ENCODE measurements at regions not wholly inside any gene's neighbourhood (a gene's known extent, or its start where the extent isn't known, plus 50 kb on each side); places are given as distances from the start of the nearest gene placed in this dataset.
"Not testable (repeated sequence)": the region's sequence is repeated elsewhere in the genome, so short reads cannot be mapped to it uniquely, and the experiment has no call there.

GRCh38 chr4:11669156-11669555 lies 240.5 kb upstream of the HS3ST1 start:
- no peak for DNase-seq

- DNase-seq, result no peak
Measured at GRCh38 chr4:11663114-11663513, 234.4 kb upstream of the HS3ST1 start.

DNA sequence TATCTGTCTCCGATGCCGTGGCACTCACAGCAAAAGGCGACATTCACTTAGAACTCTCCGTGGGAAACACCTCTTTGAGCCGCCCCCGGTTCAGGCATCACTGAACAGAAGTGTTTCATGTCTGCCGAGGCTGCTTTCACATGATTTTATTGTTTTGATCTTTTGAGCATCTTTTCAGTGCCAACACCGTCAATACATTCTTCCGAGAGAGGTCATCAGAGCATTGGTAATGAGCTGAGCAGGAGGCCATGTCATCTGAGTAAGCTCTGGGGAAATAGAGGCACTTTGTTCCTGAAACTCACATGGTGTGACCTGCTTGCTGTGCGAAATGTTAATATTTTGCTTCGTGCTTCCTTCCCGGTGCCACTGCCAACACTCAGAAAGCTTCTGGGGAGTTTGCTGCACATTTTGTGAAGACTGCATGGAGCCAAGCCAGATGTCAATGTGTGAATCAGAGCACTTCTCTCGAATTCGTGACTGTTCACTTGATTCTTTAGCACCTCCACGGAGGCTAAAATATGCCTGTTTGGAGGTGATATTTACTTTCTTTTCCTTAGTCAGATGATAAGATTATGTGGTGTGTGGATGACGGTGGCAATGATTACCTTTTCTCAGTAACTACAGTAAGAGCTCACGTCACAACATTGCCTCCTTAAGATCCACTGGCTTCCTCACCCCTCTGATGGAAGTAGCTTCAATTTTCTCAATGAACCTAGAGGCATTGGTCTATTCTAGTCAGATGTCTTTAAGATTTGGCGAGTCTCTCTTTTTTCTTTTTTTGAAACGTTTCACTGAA lies 222.3 kb upstream of the HS3ST1 start:
- DNase-seq, result no peak

- DNase-seq, result no peak
Measured at GRCh38 chr4:11647433-11647832, 218.7 kb upstream of the HS3ST1 start.

- DNase-seq, result not testable (repeated sequence)
Measured at GRCh38 chr4:11643081-11643480, 214.4 kb upstream of the HS3ST1 start.

GRCh38 chr4:11640584-11640983 lies 211.9 kb upstream of the HS3ST1 start:
- DNase-seq, result no peak

DNA sequence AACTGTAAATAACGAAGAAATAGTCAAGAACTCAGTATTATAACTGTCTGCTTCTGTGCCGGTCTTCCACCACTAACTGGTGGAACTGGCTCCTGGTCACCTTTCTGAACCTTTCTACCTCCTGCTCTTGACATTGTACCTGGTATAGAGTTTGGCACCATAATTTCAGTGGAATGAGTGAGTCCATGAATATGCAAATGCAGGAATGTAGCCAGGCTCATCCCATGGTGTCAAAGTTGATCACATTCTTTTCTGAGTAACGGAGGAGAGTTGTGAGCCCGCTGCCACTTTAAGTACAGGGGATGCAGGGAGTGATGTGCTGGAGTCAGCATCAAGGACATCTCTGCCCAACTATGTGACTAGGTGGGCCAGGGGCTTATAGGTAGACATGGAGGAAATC lies 207.9 kb upstream of the HS3ST1 start:
- DNase-seq, result no peak

DNA sequence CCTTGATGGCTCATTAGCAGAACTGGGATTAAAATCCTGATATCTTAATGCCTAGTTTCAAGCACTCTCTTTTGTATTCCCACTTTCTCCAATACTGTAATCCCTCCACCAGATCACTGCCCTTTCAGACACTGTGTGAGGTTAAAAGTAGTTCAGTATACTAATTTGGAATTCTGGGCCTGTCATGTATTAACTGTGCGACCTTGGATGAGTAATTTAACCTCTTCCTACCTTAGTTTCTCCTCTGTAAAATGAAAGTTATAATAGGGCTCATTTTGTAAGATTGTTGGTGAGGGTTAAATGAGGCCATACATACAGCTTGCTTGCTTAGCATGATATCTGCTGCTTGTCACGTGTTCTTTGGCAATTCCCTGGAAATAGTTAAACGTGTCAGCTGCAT lies 207.3 kb upstream of the HS3ST1 start:
- no peak for DNase-seq

GRCh38 chr4:11635342-11635741 lies 206.6 kb upstream of the HS3ST1 start:
- no peak for DNase-seq

GRCh38 chr4:11634283-11634682 lies 205.6 kb upstream of the HS3ST1 start:
- DNase-seq, result no peak

DNA sequence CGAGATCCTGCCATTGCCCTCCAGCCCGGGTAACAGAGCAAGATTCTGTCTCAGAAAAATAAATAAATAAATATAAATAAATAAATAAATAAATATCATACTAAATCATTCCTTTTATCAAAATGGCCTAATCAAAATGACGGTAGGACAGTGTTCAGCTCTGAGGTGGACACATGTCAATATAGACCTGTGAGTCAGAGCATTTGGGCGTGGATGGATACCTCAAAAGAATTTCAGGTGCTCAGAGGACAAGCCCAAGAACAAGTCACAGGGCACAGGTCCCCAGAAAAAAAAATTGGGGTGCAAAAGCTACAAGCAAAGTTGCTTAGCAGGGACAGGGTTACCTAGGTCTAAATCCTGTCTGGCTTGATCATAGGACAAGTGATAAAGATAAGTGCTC lies 204.7 kb upstream of the HS3ST1 start:
- DNase-seq, result no peak

DNA sequence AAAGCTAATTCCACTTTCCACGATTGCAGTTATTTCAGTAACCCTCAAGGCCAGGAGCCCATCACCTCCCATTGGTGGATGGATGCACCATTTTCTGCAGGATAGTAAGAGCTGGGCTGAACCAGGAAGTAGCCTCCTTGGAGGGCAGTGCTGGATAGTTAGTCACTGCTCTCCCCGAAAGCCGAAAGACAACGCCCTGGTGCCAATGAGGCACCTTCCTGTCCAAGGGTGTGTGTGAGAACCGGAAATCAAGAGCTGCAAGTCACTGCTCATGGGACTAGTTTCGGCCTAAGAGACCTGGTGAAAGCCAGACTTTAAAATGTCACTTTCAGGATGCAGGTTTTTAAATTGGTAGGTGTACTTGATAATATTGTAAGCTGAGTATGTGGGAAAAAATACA lies 203.8 kb upstream of the HS3ST1 start:
- no peak for DNase-seq

- DNase-seq, result no peak
Measured at GRCh38 chr4:11632025-11632424, 203.3 kb upstream of the HS3ST1 start.

DNA sequence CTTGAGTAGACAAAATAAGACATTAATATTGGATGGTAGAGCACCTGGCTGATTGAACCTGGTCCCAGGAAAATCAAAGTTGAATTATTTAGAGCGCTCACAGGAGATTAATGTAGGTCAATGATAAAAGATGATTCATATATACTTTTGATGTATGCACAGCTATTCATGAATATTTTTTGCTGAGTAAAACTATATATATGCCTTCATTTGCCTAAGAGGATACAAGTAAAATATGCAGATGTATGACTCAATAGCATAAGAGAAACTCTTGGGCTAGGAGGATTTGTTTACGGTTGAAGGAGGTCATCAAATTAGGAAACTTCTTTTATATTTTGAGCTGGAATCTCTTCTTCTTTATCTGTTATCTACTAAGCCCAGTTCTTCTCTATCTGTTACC lies 202.7 kb upstream of the HS3ST1 start:
- DNase-seq, result no peak

DNA sequence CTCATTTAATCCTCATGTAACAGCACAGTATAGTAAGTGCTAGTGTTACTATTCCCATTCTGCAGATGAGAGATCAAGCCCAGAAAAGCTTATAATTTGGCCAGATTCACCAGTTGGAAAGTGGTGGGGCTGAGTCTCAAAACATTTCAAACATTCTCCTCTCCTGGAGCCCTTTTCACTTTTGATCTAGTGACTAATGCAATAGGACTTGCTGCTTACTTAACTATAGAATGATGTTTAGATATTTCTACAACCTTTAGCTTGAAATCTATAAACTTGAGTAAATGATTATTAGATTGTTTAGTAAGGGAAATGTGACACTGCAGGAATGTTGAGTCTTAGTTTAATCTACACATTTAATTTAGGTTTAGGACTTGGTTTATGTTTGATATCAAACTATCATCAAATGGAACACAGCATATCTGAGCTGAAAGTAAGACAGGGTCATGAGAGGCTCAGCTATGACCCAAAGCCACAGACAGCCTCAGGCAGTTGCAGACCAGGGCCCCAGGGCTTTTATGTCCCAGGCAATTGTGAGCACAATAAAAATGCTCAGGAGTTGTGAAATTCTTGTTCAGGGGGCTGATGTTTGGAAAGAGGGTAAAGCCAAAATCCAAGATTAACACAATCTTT lies 199.5 kb upstream of the HS3ST1 start:
- DNase-seq, result no peak

DNA sequence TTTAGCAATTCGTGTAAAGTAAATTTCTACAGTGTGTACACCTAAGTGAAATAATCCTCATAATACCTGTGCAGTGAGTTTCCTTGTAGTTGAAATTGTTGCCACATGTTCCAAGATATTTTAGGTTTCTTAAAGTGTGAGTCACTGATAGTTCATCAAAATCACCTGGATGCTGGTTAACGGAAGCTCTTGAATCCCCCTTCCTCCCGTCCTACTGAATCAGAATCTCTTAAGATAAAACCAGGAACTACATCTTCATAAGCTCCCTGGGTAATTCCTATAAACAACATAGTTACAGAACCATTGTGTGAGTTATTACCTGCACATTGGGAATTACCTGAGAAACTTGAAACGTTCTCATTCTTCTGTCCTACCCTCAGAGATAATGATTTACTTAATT lies 197.4 kb upstream of the HS3ST1 start:
- no peak for DNase-seq

DNA sequence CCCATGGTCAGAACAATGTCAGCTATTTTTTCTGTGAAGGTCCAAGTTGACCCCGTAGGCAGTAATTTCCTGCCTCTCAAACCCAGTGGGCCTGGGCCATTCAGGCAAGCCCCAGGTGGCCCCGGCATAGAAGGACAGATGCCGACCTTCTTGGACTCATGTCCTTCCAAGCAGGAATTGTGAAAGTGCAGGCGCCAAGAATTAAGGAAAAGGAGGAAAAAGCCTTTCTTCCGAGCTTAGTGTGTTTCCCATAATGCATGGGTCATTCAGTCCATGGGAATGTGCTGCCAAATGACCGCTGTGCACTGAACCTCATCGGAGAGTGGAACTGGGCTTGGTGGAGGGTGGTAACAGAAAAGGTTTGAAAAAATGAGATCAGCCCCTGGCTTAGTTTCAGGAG lies 196.5 kb upstream of the HS3ST1 start:
- no peak for DNase-seq

GRCh38 chr4:11624370-11624769 lies 195.7 kb upstream of the HS3ST1 start:
- DNase-seq, result no peak

- DNase-seq, result no peak
Measured at GRCh38 chr4:11623726-11624037, 195.0 kb upstream of the HS3ST1 start.

GRCh38 chr4:11622961-11623725 lies 194.4 kb upstream of the HS3ST1 start:
- no peak for DNase-seq

DNA sequence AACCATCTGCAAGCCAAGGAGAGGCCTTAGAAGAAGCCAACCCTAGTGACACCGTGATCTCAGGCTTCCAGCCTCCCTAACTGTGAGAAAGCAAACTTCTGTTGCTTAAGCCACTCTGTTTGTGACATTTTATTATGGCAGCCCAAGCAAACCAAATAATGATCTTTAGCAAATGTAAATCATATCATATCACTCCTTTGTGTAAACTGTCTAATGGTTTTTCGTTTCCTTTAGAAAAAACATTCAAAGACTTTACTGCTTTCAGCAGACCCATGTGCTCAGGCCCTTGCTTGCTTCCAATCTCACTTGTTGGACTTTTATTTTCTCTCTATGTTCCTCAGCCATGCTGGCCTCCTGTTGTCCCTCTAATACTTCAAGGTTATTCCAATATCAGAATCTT lies 192.2 kb upstream of the HS3ST1 start:
- DNase-seq, result no peak

DNA sequence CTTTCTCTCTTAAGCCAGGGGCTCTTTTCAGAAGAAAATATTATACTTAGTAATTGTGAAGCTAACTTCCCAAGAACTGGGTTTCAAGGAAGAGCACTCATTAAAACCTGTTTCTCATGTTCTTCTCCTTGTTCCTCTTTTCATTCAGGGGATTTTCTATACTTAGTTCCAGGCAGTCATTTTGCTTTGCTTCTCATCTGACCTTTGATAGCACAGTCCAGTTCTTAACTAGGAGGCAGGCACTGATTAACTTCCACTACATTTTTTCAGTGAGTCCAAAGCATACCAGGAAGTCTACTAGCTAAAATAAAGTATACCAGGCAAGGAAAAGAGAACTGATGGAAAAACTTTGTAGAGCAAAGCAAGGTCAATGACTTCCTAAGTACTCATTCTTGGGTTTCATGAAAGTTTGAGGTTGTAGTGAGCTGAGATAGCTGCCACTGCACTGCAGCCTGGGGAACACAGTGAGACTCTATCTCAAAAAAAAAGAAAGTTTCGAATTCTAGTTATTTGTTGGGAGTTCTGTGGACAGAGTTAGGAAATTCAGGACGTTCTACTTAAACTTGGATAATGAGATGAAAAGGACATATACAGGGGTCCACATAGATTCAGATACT lies 190.1 kb upstream of the HS3ST1 start:
- DNase-seq, result no peak

DNA sequence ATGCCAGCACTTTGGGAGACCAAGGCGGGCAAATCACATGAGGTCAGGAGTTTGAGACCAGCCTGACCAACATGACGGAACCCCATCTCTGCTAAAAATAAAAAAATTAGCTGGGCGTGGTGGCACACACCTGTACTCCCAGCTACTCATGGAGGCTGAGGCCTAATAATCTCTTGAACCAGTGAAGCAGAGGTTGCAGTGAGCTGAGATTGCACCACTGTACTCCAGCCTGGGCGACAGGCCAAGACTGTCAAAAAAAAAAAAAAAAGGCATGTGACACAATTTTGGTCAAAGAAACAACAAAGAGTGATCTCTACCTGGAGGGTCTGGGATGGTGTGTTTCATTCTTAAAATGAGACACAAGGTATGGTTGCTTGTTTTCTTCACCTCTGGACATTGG lies 188.2 kb upstream of the HS3ST1 start:
- DNase-seq, result no peak

DNA sequence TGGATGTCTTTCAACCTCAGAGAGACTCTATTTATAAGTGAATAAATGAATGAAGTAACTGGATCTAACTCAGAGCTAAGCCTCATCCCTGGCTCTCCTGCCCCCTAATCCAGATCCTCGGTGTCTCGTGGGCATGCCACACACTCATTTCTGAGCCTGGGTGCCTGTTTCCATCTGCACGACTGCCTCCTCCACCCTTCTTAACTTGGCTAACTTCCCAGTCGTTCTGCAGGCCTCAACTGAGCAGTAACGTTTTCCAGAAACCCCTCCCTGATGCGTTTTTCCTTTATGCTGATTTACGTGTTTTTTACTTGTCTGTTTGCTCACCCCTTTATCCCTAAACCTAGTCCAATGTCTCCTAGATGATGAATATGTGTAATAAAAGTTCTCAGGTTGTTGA lies 186.9 kb upstream of the HS3ST1 start:
- no peak for DNase-seq
